Sigmoid colon (tissue), 6 donors: ENCODE measurements at regions not wholly inside any gene's neighbourhood (a gene's known extent, or its start where the extent isn't known, plus 50 kb on each side); places are given as distances from the start of the nearest gene placed in this dataset.

Experiments
- DNase-seq: peaks from one replicate; pipeline ENCODE4 v3.0.0-alpha.2; 2019
- H3K27ac ChIP-seq, 4 donors: fragments of 200-600 bp; sonication (generic); one replicate each; pipeline ENCODE4 v1.5.1; 2016 to 2019; ENCODE audit warnings: mild to moderate bottlenecking in 1 of 4
- H3K27me3 ChIP-seq, 3 donors: fragments of 200-600 bp; sonication (generic); one replicate each; pipeline ENCODE4 v1.5.1; 2019; ENCODE audit warnings: mild to moderate bottlenecking in 1 of 3
- H3K36me3 ChIP-seq, 4 donors: fragments of 200-600 bp; sonication (generic); one replicate each; pipeline ENCODE4 v1.5.1; 2016 to 2019
- H3K4me1 ChIP-seq, 4 donors: fragments of 200-600 bp; sonication (generic); one replicate each; pipeline ENCODE4 v1.5.1; 2017 to 2019
- H3K4me3 ChIP-seq, 4 donors: fragments of 200-600 bp; sonication (generic); one replicate each; pipeline ENCODE4 v1.5.1; 2017 to 2019; ENCODE audit warnings: mild to moderate bottlenecking in 2 of 4, moderate library complexity in 1 of 4
- H3K9me3 ChIP-seq, 4 donors: fragments of 200-600 bp in 3 of 4; sonication (generic) in 3 of 4; one replicate each; pipeline versions ENCODE4 v1.5.1 to v1.6.1; 2013 to 2019
- CTCF ChIP-seq, 4 experiments: fragments of 450-650 bp in 3 of 4; fragments of 200-600 bp in 1 of 4; IDR thresholded peaks; one replicate each; pipeline ENCODE4 v1.5.1; 2016 to 2019; ENCODE audit warnings: antibody characterized with exemption in 4 of 4, mild to moderate bottlenecking in 3 of 4, moderate library complexity in 2 of 4
- EP300 ChIP-seq, 4 donors: sonication (generic); formaldehyde crosslinking; IDR thresholded peaks; one replicate each; pipeline ENCODE4 v1.6.1; 2017; ENCODE audit warnings: antibody characterized with exemption in 4 of 4
- POLR2A ChIP-seq, 2 donors: fragments of 450-650 bp; IDR thresholded peaks; one replicate each; pipeline ENCODE4 v1.6.1; 2016; ENCODE audit warnings: antibody characterized with exemption in 2 of 2, mild to moderate bottlenecking in 2 of 2, moderate library complexity in 2 of 2
- POLR2AphosphoS5 ChIP-seq, 4 donors: sonication (generic); formaldehyde crosslinking; IDR thresholded peaks; one replicate each; pipeline ENCODE4 v1.6.1; 2017; ENCODE audit warnings: antibody characterized with exemption in 4 of 4
- WGBS, 2 donors: extraction: QIAGEN DNeasy Blood & Tissue Kit; methylation state at CpG; one replicate each; pipeline ENCODE4 v1.1.7; 2013; 5-methylcytosine and 5-hydroxymethylcytosine counted together
- intact Hi-C: fragments of 100-400 bp; cut with DNase I; formaldehyde crosslinking; loops from one replicate; pipeline ENCODE4 v1.15.1; 2023
- donor health status: healthy with polysubstance abuse.
- donor health status: healthy.

- no peak for DNase-seq
- 88 to 98% methylated on average over 1 of the region's 1 CpG for WGBS, 2 donors
- intact Hi-C loops, result no loop called here
Measured at GRCh38 chr13:78096221-78096620, 177.6 kb upstream of the EDNRB start.

GRCh38 chr13:78087966-78088678 lies 169.5 kb upstream of the EDNRB start:
- Histone ChIP-seq H3K4me1 (no peaks in the 10 kb centered on the region), H3K36me3 (no peaks in the 10 kb centered on the region), H3K9me3 (no peaks in the 10 kb centered on the region), H3K27me3 (no peaks in the 10 kb centered on the region), H3K27ac (no peak overlapping the region), H3K4me3 (no peak overlapping the region)
- DNase-seq, result no peak
- WGBS, 2 donors, result 76 to 80% methylated on average over 4 of the region's 4 CpGs
- TF ChIP-seq POLR2AphosphoS5 (IDR thresholded peaks at IDR 0.05), result no peak
- TF ChIP-seq CTCF (IDR thresholded peaks at IDR 0.05), result no peak
- no peak for TF ChIP-seq EP300 (IDR thresholded peaks at IDR 0.05)
- TF ChIP-seq POLR2A (IDR thresholded peaks at IDR 0.05), result no peak
- intact Hi-C loops, result no loop called here

More at GRCh38 chr13:78096221-78096620, 177.6 kb upstream of the EDNRB start:
- Histone ChIP-seq H3K4me3 (no peak overlapping the region), H3K27ac (no peak overlapping the region), H3K4me1 (no peaks in the 10 kb centered on the region), H3K27me3 (no peaks in the 10 kb centered on the region), H3K36me3 (no peaks in the 10 kb centered on the region), H3K9me3 (no peaks in the 10 kb centered on the region)
- TF ChIP-seq EP300 (IDR thresholded peaks at IDR 0.05) (no peak), POLR2A (IDR thresholded peaks at IDR 0.05) (no peak), CTCF (IDR thresholded peaks at IDR 0.05) (no peak), POLR2AphosphoS5 (IDR thresholded peaks at IDR 0.05) (no peak)

GRCh38 chr13:78085434-78086225 lies 167.0 kb upstream of the EDNRB start:
- no peak overlapping the region for H3K4me3 ChIP-seq
- no peak for TF ChIP-seq POLR2AphosphoS5 (IDR thresholded peaks at IDR 0.05)
- no peak for TF ChIP-seq POLR2A (IDR thresholded peaks at IDR 0.05)
- TF ChIP-seq CTCF (IDR thresholded peaks at IDR 0.05), result no peak
- TF ChIP-seq EP300 (IDR thresholded peaks at IDR 0.05), result no peak
- H3K27me3 ChIP-seq, result no peaks in the 10 kb centered on the region
- DNase-seq, result no peak
- H3K36me3 ChIP-seq, result no peaks in the 10 kb centered on the region
- H3K9me3 ChIP-seq, result peaks cover 0 to 4% (median 0%) of the 10 kb centered on the region in 4 donors
- WGBS, 2 donors, result 22 to 53% methylated on average over 8 of the region's 8 CpGs
- H3K27ac ChIP-seq, result no peak overlapping the region
- intact Hi-C loops, result no loop called here
- H3K4me1 ChIP-seq, result no peaks in the 10 kb centered on the region

DNA sequence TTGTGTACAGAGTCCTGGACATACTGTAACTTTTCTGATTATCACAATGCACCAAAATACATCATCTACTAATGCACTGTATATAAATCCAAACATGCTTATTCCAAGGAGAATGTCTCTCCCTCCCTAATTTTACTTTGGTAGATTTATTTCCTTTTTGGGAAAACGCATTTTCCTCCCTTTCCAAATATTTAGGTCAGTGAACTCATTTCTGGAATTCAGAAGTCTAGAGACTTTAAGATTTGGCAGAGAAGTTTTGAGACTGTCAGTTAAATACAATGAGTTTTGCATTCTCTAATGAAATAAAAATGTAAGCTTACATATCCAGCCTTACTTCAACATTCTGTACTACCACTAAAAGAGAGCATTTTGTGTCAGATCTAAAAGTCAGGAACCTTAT lies 165.8 kb upstream of the EDNRB start:
- Histone ChIP-seq H3K27me3 (no peaks in the 10 kb centered on the region), H3K4me3 (no peak overlapping the region), H3K36me3 (no peaks in the 10 kb centered on the region), H3K4me1 (no peaks in the 10 kb centered on the region), H3K9me3 (peaks cover 0 to 7% (median 0%) of the 10 kb centered on the region in 4 donors), H3K27ac (no peak overlapping the region)
- DNase-seq, result no peak
- TF ChIP-seq EP300 (IDR thresholded peaks at IDR 0.05) (no peak), POLR2A (IDR thresholded peaks at IDR 0.05) (no peak), POLR2AphosphoS5 (IDR thresholded peaks at IDR 0.05) (no peak), CTCF (IDR thresholded peaks at IDR 0.05) (no peak)
- 62 to 77% methylated on average over 1 of the region's 1 CpG for WGBS, 2 donors
- intact Hi-C loops, result no loop called here
